ENCODE measurements at regions not wholly inside any gene's neighbourhood (a gene's known extent, or its start where the extent isn't known, plus 50 kb on each side); places are given as distances from the start of the nearest gene placed in this dataset.

DNA sequence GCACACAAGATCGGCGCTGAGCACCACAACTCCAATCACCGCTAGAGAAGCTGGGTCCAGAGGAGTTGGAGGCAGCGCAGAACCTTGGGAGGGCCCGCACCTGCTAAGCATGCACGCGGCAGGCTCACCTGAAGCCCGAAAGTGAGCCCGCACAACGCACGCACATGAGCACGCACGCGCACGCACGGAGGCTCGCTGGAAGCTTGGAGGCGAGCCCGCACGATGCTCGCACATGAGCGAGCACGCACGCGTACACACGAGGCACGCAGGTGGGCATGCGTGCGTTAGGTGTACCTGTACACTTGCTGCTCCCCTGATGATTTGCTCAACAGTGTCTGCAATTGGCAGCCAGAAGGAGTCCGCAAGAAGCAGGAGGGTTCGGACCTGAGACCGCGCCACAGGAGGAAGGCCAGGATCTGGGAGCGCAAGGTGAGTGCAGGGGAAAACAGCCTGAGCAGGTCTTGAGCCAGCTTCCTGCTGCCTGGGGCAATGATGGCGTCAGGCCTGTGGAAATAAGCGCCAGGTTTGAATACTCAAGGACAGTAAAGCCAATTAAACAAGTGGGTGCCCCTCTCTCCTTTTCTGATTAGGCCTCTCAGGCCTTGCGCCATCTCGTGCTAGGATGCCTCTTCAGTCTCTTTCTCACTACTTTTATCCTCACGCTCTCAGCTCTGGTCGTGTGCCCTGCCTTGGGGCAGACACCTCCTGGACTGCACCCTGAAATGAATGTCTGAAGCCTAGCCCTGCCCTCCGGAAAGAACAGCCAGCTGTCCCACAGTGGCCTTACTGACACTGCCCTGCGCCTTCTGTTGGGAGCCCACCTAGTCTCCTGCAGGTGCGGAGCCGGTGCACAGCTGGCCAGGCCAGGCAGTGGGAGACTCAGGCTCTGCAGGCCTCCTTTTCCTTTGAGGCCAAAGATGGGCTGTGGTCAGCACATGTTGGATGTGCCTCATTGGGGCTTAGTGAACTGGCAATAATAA lies 340.4 kb downstream of the CDC5L start:
- Histone ChIP-seq H3K4me3 (ENCODE audit: low read length) (no peak overlapping the region), H2AFZ (ENCODE audit: low read length) (no peak overlapping the region), H3K9me2 (replicated peaks; ENCODE audit: insufficient read depth, low read length) (no peaks in the 10 kb centered on the region), H3K36me3 (ENCODE audit: insufficient read depth, low read length) (no peaks in the 10 kb centered on the region), H4K20me1 (ENCODE audit: insufficient read depth, low read depth, low read length) (no peaks in the 10 kb centered on the region), H3K27ac (ENCODE audit: low read length) (no peak overlapping the region), H3K4me1 (ENCODE audit: low read length) (no peaks in the 10 kb centered on the region), H3K27me3 (ENCODE audit: low read length) (no peaks in the 10 kb centered on the region), H3K4me2 (ENCODE audit: low read depth, low read length, poor library complexity, severe bottlenecking) (no peak overlapping the region), H3K79me2 (ENCODE audit: low read length) (no peaks in the 10 kb centered on the region), H3K9me3 (ENCODE audit: low read length) (no peaks in the 10 kb centered on the region), H3K9ac (ENCODE audit: low read length) (no peak overlapping the region)
- DNase-seq, result peak; percentile 11

GRCh38 chr6:44730771-44731391 lies 343.4 kb downstream of the CDC5L start:
- H3K9me2 ChIP-seq (replicated peaks; ENCODE audit: insufficient read depth, low read length), result no peaks in the 10 kb centered on the region
- H3K9ac ChIP-seq (ENCODE audit: low read length), result no peak overlapping the region

GRCh38 chr6:44731485-44732095 lies 344.1 kb downstream of the CDC5L start:
- peak; percentile 22 for DNase-seq
- Histone ChIP-seq H3K36me3 (ENCODE audit: insufficient read depth, low read length) (no peaks in the 10 kb centered on the region), H2AFZ (ENCODE audit: low read length) (no peak overlapping the region), H3K27ac (ENCODE audit: low read length) (no peak overlapping the region), H3K79me2 (ENCODE audit: low read length) (no peaks in the 10 kb centered on the region), H3K4me1 (ENCODE audit: low read length) (no peaks in the 10 kb centered on the region), H3K9ac (ENCODE audit: low read length) (no peak overlapping the region), H3K4me2 (ENCODE audit: low read depth, low read length, poor library complexity, severe bottlenecking) (no peak overlapping the region), H3K27me3 (ENCODE audit: low read length) (no peaks in the 10 kb centered on the region), H3K9me3 (ENCODE audit: low read length) (no peaks in the 10 kb centered on the region), H3K9me2 (replicated peaks; ENCODE audit: insufficient read depth, low read length) (no peaks in the 10 kb centered on the region), H4K20me1 (ENCODE audit: insufficient read depth, low read depth, low read length) (no peaks in the 10 kb centered on the region), H3K4me3 (ENCODE audit: low read length) (no peak overlapping the region)

More at GRCh38 chr6:44730771-44731391, 343.4 kb downstream of the CDC5L start:
- H3K36me3 ChIP-seq (ENCODE audit: insufficient read depth, low read length), result no peaks in the 10 kb centered on the region
- no peak overlapping the region for H3K27ac ChIP-seq (ENCODE audit: low read length)
- no peaks in the 10 kb centered on the region for H3K9me3 ChIP-seq (ENCODE audit: low read length)
- no peaks in the 10 kb centered on the region for H3K79me2 ChIP-seq (ENCODE audit: low read length)
- no peak overlapping the region for H2AFZ ChIP-seq (ENCODE audit: low read length)
- no peaks in the 10 kb centered on the region for H3K4me1 ChIP-seq (ENCODE audit: low read length)
- no peak overlapping the region for H3K4me3 ChIP-seq (ENCODE audit: low read length)
- no peaks in the 10 kb centered on the region for H3K27me3 ChIP-seq (ENCODE audit: low read length)
- DNase-seq, result no peak
- no peak overlapping the region for H3K4me2 ChIP-seq (ENCODE audit: low read depth, low read length, poor library complexity, severe bottlenecking)
- no peaks in the 10 kb centered on the region for H4K20me1 ChIP-seq (ENCODE audit: insufficient read depth, low read depth, low read length)

DNA sequence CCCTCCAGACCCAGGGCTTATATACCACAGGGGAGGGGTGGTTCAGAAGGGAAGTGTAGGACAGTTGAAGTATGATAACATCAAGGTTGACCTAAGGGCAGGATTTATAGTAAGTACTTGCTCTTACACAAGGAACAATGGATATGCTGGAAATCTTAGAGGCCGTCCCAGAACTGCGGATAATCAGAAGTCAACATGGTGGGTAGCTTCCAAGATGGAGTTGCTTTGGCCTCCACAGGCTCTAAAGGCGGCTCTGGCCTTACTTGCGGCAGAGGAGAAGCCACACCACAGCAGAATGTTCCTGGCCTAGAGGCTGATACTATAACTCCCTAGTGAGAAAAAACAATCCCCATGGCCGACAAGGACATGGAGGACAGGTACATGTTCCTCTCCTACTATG lies 344.7 kb downstream of the CDC5L start:
- Histone ChIP-seq H3K9me2 (replicated peaks; ENCODE audit: insufficient read depth, low read length) (no peaks in the 10 kb centered on the region), H3K27me3 (ENCODE audit: low read length) (no peaks in the 10 kb centered on the region), H3K4me3 (ENCODE audit: low read length) (no peak overlapping the region), H3K9ac (ENCODE audit: low read length) (no peak overlapping the region), H3K79me2 (ENCODE audit: low read length) (no peaks in the 10 kb centered on the region), H3K9me3 (ENCODE audit: low read length) (no peaks in the 10 kb centered on the region), H2AFZ (ENCODE audit: low read length) (no peak overlapping the region), H3K4me2 (ENCODE audit: low read depth, low read length, poor library complexity, severe bottlenecking) (no peak overlapping the region), H3K36me3 (ENCODE audit: insufficient read depth, low read length) (no peaks in the 10 kb centered on the region), H3K27ac (ENCODE audit: low read length) (no peak overlapping the region), H4K20me1 (ENCODE audit: insufficient read depth, low read depth, low read length) (no peaks in the 10 kb centered on the region), H3K4me1 (ENCODE audit: low read length) (no peaks in the 10 kb centered on the region)
- DNase-seq, result peak; percentile 26

GRCh38 chr6:44733126-44733525 lies 345.6 kb downstream of the CDC5L start:
- Histone ChIP-seq H3K9ac (ENCODE audit: low read length) (no peak overlapping the region), H2AFZ (ENCODE audit: low read length) (no peak overlapping the region), H3K9me2 (replicated peaks; ENCODE audit: insufficient read depth, low read length) (no peaks in the 10 kb centered on the region), H3K27me3 (ENCODE audit: low read length) (no peaks in the 10 kb centered on the region), H3K79me2 (ENCODE audit: low read length) (no peaks in the 10 kb centered on the region), H3K4me1 (ENCODE audit: low read length) (no peaks in the 10 kb centered on the region), H4K20me1 (ENCODE audit: insufficient read depth, low read depth, low read length) (no peaks in the 10 kb centered on the region), H3K36me3 (ENCODE audit: insufficient read depth, low read length) (no peaks in the 10 kb centered on the region), H3K4me2 (ENCODE audit: low read depth, low read length, poor library complexity, severe bottlenecking) (no peak overlapping the region), H3K9me3 (ENCODE audit: low read length) (no peaks in the 10 kb centered on the region), H3K27ac (ENCODE audit: low read length) (no peak overlapping the region), H3K4me3 (ENCODE audit: low read length) (no peak overlapping the region)
- peak; percentile 27 for DNase-seq

DNA sequence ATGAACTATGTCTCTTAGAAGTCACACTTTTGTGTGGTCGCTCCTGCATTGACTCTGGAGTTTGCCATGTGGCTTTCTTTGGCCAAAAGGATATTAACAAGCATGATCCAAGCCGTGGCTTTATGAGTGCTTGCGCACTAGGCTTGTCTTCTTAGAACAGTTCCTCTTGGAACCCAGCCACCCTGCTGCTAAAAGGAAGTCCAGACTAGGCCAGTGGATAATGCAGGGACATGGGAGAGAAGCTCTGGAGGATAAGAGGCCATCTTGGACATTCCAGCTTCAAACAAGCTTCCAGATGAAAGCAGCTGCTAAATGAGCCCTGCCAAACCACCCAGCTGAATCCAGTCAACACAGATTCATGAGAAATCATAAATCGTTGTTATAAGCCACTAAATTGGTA lies 346.4 kb downstream of the CDC5L start:
- H3K79me2 ChIP-seq (ENCODE audit: low read length), result no peaks in the 10 kb centered on the region
- no peaks in the 10 kb centered on the region for H3K9me2 ChIP-seq (replicated peaks; ENCODE audit: insufficient read depth, low read length)
- no peaks in the 10 kb centered on the region for H3K4me1 ChIP-seq (ENCODE audit: low read length)
- H4K20me1 ChIP-seq (ENCODE audit: insufficient read depth, low read depth, low read length), result no peaks in the 10 kb centered on the region
- no peak overlapping the region for H3K27ac ChIP-seq (ENCODE audit: low read length)
- H3K4me2 ChIP-seq (ENCODE audit: low read depth, low read length, poor library complexity, severe bottlenecking), result no peak overlapping the region
- no peaks in the 10 kb centered on the region for H3K9me3 ChIP-seq (ENCODE audit: low read length)
- H2AFZ ChIP-seq (ENCODE audit: low read length), result no peak overlapping the region
- H3K36me3 ChIP-seq (ENCODE audit: insufficient read depth, low read length), result no peaks in the 10 kb centered on the region
- DNase-seq, result peak; percentile 36
- H3K27me3 ChIP-seq (ENCODE audit: low read length), result no peaks in the 10 kb centered on the region
- H3K4me3 ChIP-seq (ENCODE audit: low read length), result no peak overlapping the region
- H3K9ac ChIP-seq (ENCODE audit: low read length), result no peak overlapping the region

GRCh38 chr6:44734886-44735629 lies 347.6 kb downstream of the CDC5L start:
- H3K27me3 ChIP-seq (ENCODE audit: low read length), result no peaks in the 10 kb centered on the region
- H2AFZ ChIP-seq (ENCODE audit: low read length), result no peak overlapping the region
- H3K4me3 ChIP-seq (ENCODE audit: low read length), result no peak overlapping the region
- H3K4me2 ChIP-seq (ENCODE audit: low read depth, low read length, poor library complexity, severe bottlenecking), result no peak overlapping the region
- H3K9ac ChIP-seq (ENCODE audit: low read length), result no peak overlapping the region
- H3K9me3 ChIP-seq (ENCODE audit: low read length), result no peaks in the 10 kb centered on the region
- H3K9me2 ChIP-seq (replicated peaks; ENCODE audit: insufficient read depth, low read length), result no peaks in the 10 kb centered on the region
- H3K4me1 ChIP-seq (ENCODE audit: low read length), result no peaks in the 10 kb centered on the region
- DNase-seq, result no peak
- no peaks in the 10 kb centered on the region for H3K79me2 ChIP-seq (ENCODE audit: low read length)
- no peak overlapping the region for H3K27ac ChIP-seq (ENCODE audit: low read length)
- no peaks in the 10 kb centered on the region for H4K20me1 ChIP-seq (ENCODE audit: insufficient read depth, low read depth, low read length)
- H3K36me3 ChIP-seq (ENCODE audit: insufficient read depth, low read length), result no peaks in the 10 kb centered on the region

DNA sequence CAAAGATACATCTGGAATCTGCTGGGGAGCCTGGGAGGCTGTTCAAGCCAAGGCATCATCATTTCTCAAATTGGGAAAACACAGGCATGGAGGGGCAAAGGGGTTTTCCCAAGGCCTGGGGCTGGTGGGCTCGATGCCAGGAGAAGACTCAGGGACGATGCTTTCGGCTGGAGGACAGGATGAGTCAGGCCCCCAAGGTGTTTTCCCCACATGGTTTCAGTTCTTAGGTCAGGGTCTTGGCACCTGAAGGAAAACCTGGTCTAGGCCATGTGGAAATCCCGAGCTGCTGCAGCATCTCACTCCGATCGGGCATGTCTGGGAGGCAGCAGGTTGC lies 348.1 kb downstream of the CDC5L start:
- Histone ChIP-seq H2AFZ (ENCODE audit: low read length) (no peak overlapping the region), H3K9ac (ENCODE audit: low read length) (no peak overlapping the region), H3K4me2 (ENCODE audit: low read depth, low read length, poor library complexity, severe bottlenecking) (no peak overlapping the region), H3K9me3 (ENCODE audit: low read length) (no peaks in the 10 kb centered on the region), H3K9me2 (replicated peaks; ENCODE audit: insufficient read depth, low read length) (no peaks in the 10 kb centered on the region), H4K20me1 (ENCODE audit: insufficient read depth, low read depth, low read length) (no peaks in the 10 kb centered on the region), H3K27me3 (ENCODE audit: low read length) (no peaks in the 10 kb centered on the region), H3K4me3 (ENCODE audit: low read length) (no peak overlapping the region), H3K27ac (ENCODE audit: low read length) (no peak overlapping the region), H3K4me1 (ENCODE audit: low read length) (no peaks in the 10 kb centered on the region), H3K79me2 (ENCODE audit: low read length) (no peaks in the 10 kb centered on the region), H3K36me3 (ENCODE audit: insufficient read depth, low read length) (no peaks in the 10 kb centered on the region)
- DNase-seq, result no peak
